HG02588 (cell line): ENCODE measurements at regions not wholly inside any gene's neighbourhood (a gene's known extent, or its start where the extent isn't known, plus 50 kb on each side); places are given as distances from the start of the nearest gene placed in this dataset.

Experiments used
- ATAC-seq: cut with Tn5 transposase; IDR thresholded peaks from one replicate; pipeline ENCODE4 v1.9.1; 2021; ENCODE audit warnings: mild to moderate bottlenecking, moderate library complexity; ENCODE audit not compliant: unreplicated experiment

- ATAC-seq, result no peak
These were observed 727.8 kb downstream of the QKI start for GRCh38 chr6:164142322-164142721.

- ATAC-seq, result no peak
These were observed 721.1 kb downstream of the QKI start for GRCh38 chr6:164135511-164136132.

GRCh38 chr6:164133095-164133494, 718.6 kb downstream of the QKI start:
- no peak for ATAC-seq

GRCh38 chr6:164130585-164130984, 716.1 kb downstream of the QKI start:
- no peak for ATAC-seq

- ATAC-seq, result no peak
These were observed 715.6 kb downstream of the QKI start for GRCh38 chr6:164130151-164130550.

GRCh38 chr6:164129218-164129617, 714.7 kb downstream of the QKI start:
- ATAC-seq, result no peak

- ATAC-seq, result no peak
These were observed 713.6 kb downstream of the QKI start for GRCh38 chr6:164128101-164128500.

- no peak for ATAC-seq
These were observed 710.5 kb downstream of the QKI start for GRCh38 chr6:164124986-164125385.

- ATAC-seq, result no peak
These were observed 710.0 kb downstream of the QKI start for GRCh38 chr6:164124473-164124872.

- ATAC-seq, result no peak
These were observed 707.6 kb downstream of the QKI start for GRCh38 chr6:164122109-164122508.

- no peak for ATAC-seq
These were observed 707.0 kb downstream of the QKI start for GRCh38 chr6:164121527-164121926.

GRCh38 chr6:164114651-164115050, 700.1 kb downstream of the QKI start:
- ATAC-seq, result no peak

- no peak for ATAC-seq
These were observed 699.5 kb downstream of the QKI start for GRCh38 chr6:164114051-164114450.

GRCh38 chr6:164113637-164114036, 699.1 kb downstream of the QKI start:
- no peak for ATAC-seq

- no peak for ATAC-seq
These were observed 695.2 kb downstream of the QKI start for GRCh38 chr6:164109770-164110140.

GRCh38 chr6:164108869-164109769, 694.6 kb downstream of the QKI start:
- ATAC-seq, result no peak

- ATAC-seq, result no peak
These were observed 693.6 kb downstream of the QKI start for GRCh38 chr6:164108092-164108491.

- ATAC-seq, result no peak
These were observed 692.9 kb downstream of the QKI start for GRCh38 chr6:164107297-164107995.

GRCh38 chr6:164106345-164106769, 691.8 kb downstream of the QKI start:
- ATAC-seq, result no peak

GRCh38 chr6:164105705-164106104, 691.2 kb downstream of the QKI start:
- ATAC-seq, result no peak

- no peak for ATAC-seq
These were observed 689.9 kb downstream of the QKI start for GRCh38 chr6:164104432-164104831.

GRCh38 chr6:164102693-164103092, 688.2 kb downstream of the QKI start:
- no peak for ATAC-seq
